NCI-H460 (cell line): ENCODE measurements at regions not wholly inside any gene's neighbourhood (a gene's known extent, or its start where the extent isn't known, plus 50 kb on each side); places are given as distances from the start of the nearest gene placed in this dataset.

Experiments
- DNase-seq: peaks from one replicate; pipeline ENCODE4 v3.0.0-alpha.2; 2016; ENCODE audit warnings: low read depth; ENCODE audit errors: extremely low read depth

DNA sequence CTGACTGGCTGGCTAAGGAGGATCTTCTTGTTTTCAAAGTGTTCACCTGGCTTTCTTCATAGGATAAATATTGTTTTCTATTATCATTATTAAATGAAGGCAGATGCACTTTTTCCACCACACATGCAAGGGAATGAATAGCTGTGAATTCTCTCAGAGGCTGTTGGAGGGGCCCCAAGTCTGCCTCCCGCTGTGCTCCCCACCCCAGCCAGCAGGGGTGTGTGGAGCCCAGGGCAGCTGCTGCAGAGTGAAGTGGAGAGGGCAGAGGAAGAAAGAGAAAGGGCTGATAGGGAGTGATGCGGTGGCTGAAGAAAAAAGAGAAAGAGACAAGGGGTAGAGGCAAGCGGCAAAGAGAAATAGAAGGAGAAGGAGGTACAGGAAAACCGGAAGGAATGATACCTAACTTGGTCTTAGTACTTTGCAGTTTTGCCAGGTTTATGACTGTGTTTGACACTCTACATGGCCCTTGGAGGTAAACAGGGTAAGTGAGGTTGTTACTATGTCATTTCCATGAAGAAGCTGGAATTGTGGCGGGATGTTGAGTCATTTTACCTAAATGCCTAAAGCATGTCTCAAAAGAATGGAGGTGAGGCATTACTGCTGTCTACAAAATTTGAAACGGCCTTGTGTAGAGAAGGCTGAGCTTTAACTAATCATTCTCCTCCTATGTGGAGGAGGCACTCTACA lies 145.7 kb upstream of the B3GAT1 start:
- no peak for DNase-seq

DNA sequence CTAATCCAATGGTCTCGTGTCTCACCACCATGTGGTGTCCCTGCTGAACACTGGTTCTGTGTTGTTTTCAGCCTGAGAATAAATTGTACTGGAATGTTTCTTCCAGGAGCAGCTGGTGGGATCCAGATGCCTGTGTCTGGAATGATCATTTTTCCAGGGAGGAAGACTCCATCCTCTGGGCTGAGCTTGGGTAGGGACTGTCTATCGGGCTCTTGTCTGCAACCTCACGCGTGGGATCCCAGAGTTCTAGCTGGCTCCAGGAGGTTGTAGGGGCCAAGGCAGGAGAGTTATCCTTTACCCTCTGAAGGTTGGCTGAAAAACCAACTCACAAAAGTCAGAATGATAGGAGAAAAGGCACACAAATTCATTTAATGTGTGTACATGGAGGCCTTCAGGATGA lies 144.1 kb upstream of the B3GAT1 start:
- no peak for DNase-seq

DNA sequence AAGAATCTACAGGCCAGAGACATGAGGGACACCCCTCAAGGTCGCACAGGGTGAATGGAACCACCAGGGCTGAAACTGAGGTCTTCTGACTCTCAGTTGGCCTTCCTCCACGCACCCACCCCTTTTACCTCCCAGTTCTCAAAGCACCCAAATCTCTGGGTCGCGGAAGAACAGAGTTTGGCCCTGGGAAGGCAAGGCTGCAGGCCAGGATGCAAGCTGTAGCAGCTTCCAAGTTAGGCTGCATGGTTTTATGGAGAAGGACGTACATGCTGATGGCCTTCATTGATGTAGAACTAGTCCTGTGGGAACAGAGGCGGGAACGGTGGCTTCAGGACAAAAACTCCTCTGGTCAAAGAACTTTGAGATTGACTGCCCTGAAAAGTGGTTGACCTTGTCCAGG lies 143.5 kb upstream of the B3GAT1 start:
- no peak for DNase-seq

DNA sequence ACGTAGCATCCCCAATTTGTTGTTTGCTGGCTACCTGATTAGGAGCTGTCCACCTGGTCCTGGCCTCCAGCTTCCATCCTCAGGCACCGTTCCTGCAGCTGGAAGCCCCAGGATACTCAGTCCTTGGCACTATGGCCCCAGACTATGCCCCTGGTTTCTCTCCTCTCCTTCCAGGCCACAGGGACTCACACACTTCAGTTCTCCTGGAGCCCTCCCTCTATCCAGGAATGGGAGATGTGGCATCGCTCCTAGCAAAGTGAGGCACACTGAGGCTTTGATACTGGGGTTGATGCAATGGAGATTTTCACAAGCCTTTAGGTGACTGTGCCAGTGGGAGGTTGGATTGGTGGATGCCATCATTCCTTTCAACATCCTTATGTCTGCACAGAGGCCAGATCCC lies 142.8 kb upstream of the B3GAT1 start:
- no peak for DNase-seq

- DNase-seq, result no peak
These were observed 142.1 kb upstream of the B3GAT1 start for GRCh38 chr11:134554106-134554505.

DNA sequence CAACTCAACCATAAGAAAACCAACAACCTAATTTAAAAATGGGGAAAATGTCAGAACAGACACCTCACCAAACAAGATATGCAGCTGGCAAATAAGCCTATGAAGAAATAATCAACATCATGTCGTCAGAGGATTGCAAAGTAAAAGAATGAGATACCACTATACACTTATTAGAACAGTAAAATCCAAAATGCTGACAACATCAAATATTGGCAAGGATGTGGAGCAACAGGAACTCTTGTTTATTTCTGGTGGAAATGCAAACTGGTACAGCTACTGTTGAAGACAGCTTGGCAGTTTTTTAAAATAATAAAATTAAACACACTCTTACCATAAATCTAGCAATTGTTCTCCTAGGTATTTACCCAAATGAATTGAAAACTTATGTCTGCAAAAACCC lies 140.7 kb upstream of the B3GAT1 start:
- DNase-seq, result no peak

- DNase-seq, result no peak
These were observed 133.5 kb upstream of the B3GAT1 start for GRCh38 chr11:134545521-134545920.

GRCh38 chr11:134544095-134544815 lies 132.2 kb upstream of the B3GAT1 start:
- no peak for DNase-seq

DNA sequence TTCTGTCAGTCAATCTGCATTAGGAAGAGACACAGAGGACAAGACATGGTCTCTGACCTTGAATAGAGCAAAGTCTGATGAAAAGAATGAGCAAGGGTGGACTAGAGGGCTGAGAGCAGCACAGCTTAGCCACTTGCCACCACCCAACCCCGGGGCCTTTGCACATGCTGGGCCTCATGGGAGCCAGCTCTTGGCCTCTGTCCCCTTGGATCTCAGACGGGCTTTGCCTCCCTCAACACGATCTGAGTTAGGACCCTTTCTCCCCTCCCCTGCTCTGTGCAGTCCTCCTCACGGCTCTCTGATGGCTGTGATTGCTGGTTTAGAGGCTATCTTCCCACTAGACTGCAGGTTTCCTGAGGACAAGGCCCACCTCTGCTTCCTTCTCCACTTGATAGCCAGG lies 131.6 kb upstream of the B3GAT1 start:
- DNase-seq, result no peak

- no peak for DNase-seq
These were observed 131.2 kb upstream of the B3GAT1 start for GRCh38 chr11:134543241-134543640.

- DNase-seq, result no peak
These were observed 130.5 kb upstream of the B3GAT1 start for GRCh38 chr11:134542401-134543165.

DNA sequence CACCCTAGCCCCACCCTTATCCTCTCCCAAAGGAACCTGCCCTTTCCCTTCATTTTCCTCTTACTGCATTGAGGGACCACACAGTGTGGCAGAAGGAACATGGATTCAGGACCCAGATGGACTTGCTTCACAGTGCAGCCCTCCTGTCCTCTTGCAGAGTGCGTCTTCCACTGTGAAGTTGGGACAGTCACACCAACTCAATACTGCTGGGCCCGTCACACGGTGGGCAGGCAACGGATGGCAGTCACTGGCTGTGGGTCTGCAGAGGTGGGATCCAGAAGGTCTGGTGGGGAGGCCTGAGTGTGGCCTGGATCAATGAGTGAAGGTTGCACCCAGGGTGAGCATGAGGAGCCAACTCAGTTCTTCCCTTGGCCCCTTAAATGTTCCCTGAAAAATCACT lies 129.9 kb upstream of the B3GAT1 start:
- DNase-seq, result no peak

GRCh38 chr11:134541355-134541754 lies 129.3 kb upstream of the B3GAT1 start:
- no peak for DNase-seq

DNA sequence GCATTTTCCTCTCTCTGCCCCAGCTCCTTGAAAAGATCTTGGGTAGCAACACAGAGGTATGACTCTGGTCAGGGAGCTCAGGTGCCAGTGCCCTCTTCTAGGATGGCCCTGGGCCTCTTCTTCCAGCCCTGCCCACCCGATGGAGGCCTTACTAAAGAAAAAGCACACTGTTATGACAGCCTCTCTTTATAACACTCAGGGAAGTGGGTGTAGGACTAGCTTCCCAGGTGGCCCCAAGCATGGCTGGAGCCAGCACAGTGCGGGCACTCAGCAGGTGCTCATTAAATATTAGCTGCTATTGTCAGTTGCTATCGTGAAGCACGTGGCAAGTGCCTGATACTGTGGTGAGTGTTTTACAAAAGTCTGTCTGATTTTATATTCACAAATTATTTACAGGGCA lies 127.2 kb upstream of the B3GAT1 start:
- DNase-seq, result no peak

DNA sequence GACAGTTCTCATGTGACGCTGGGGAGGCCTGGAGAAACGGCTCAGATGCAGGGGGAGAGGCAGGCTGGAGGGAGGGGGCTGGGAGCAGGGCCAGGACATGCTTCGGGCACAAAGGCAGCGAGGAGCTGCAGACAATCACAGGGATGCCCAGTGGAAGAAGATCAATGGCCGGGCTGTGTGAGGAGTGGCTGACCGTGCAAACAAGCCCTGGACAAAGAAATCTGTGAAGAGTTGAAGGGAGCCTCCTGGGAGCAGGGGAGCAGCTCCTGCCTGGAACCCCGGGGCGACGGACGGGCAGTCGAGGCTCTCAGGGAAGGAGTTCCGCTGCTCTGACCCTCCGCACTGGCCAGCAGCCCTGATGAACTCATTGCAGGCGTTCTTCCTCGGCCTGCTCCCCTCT lies 126.7 kb upstream of the B3GAT1 start:
- DNase-seq, result no peak

DNA sequence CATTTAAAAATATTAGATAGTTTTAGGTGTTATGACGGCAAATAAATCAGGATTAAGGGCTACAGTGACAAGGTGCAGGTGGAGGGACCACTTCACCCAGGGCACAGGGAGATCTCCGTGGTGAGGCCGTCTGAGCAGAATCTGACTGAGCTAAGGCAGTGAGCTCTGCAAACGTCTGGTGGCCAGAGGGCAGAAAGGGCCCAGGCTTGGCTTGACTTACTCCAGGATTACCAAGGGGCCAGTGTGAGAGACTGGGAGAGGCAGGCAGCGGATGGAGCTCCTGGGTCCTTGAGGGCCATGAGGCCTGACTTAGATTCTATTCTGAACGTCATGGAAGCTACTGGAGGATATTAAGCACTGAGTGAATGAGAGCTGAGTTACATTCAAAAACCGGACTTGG lies 125.9 kb upstream of the B3GAT1 start:
- no peak for DNase-seq

DNA sequence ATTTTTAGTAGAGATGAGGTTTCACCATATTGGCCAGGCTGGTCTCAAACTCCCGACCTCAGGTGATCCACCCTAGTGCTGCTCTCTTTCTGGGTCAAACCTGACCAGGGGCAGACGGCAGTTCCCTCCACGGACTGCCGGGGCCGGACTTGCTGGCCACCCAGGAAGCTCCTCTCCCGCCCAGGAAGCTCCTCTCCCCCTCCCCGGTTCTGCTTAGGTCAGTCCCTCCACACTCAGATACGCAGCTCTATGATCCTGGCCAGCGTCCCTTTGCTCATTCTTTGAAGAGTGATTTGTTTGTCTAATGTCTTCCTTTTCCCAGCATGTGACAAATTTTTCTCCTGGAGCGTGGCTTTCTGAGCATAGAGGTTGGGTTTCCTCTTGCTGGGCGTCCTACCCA lies 125.3 kb upstream of the B3GAT1 start:
- no peak for DNase-seq

DNA sequence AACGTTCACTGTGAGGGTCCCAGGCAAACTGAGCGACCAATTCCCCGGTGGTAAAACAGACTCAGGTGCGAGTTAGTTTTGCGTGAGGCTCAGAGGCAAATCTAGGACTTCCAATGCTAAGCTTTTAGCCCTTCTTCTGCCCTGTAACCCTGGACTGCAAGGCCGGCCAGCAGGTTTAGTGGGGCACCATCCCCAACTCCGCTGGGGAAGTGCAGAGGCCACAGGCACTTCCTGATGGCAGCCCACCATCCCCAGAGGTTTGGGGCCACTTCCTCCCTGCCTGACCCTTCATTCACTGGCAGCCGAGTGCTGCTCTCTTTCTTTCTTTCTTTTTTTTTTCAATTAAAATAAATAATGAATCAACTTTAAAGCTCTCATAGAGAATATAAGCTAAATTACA lies 124.6 kb upstream of the B3GAT1 start:
- no peak for DNase-seq

GRCh38 chr11:134536219-134536618 lies 124.2 kb upstream of the B3GAT1 start:
- no peak for DNase-seq

GRCh38 chr11:134535029-134536025 lies 123.3 kb upstream of the B3GAT1 start:
- DNase-seq, result no peak

- DNase-seq, result no peak
These were observed 121.5 kb upstream of the B3GAT1 start for GRCh38 chr11:134533511-134533910.
